ENCODE measurements at regions not wholly inside any gene's neighbourhood (a gene's known extent, or its start where the extent isn't known, plus 50 kb on each side); places are given as distances from the start of the nearest gene placed in this dataset.
"Not testable (repeated sequence)": the region's sequence is repeated elsewhere in the genome, so short reads cannot be mapped to it uniquely, and the experiment has no call there.

DNA sequence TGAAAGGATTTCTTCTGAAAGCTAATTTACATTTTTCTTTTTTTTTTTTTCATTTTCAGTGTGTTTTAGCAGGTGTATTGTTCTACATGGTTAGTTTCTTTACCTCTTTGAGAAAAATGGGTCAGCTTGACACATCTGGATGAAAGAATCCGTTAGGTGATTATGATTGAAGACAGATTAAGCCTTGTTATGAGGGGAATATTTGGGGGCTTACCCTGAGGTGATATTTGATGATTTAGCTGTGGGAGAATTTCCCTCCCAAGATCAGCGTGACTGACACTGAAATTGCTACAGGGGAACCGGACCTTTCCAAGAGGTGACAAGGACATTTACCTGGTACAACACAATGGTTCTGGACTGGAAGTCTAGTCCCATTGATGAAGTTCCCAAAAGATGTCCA lies 147.5 kb downstream of the NFKBIZ start:
- no peak for DNase-seq

DNA sequence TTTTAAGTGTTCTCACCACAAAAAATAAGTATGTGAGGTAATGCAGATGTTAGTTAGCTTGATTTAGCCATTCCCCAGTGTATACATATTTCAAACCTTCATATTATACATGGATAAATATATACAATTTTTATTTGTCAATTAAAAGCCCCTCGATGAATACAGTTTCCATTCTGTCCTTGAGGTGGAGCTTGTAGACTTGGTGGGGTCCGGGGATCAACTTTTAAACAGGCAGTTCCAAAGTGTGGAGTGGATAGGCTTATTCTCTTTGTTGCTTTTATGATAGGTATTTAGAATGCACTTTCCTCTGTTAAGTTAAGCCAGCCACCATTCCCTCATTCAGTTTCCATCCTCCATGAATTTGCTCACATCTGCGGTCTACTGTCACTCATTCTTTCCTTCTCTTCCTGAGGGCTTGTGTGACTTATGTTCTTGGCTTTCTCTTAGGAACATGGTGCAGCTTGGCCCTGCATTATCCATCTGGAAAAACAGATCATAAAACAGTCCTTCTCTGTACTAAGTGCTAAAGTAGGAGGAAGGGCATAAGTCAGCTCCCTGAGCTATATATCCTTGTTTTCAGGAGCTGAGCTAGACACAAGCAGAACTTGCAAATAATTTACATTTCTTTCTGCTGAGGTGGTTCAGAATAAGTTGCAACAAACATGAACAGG lies 149.1 kb downstream of the NFKBIZ start:
- DNase-seq, result no peak

DNA sequence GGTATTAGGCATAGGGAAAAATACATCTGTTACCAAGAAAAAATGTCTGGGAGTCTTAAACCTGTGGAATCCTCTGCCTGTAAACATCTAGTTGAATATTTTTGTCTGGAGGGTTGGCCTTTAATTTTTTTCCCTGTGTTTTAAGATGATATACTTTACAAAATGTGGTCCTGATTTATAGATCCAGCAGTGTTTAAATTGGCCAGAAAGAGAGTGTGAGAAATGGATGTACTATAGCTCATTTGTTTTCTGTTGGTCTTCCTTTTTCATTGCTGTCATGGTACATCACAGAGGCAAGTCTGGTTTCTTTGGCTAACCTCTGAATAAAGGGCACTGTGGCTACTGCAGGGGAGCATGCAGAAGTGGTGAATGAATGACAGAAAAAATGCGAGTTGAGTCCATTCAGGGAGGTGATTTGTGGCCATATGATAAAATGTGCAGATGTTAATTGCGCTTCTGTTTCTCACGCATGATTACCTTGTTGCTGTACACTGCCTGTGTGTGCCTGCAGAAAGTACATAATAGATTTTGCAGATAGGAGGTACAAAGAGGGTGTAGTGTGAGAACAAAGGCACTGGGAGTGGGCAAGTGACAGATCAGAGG lies 150.0 kb downstream of the NFKBIZ start:
- DNase-seq, result no peak

DNA sequence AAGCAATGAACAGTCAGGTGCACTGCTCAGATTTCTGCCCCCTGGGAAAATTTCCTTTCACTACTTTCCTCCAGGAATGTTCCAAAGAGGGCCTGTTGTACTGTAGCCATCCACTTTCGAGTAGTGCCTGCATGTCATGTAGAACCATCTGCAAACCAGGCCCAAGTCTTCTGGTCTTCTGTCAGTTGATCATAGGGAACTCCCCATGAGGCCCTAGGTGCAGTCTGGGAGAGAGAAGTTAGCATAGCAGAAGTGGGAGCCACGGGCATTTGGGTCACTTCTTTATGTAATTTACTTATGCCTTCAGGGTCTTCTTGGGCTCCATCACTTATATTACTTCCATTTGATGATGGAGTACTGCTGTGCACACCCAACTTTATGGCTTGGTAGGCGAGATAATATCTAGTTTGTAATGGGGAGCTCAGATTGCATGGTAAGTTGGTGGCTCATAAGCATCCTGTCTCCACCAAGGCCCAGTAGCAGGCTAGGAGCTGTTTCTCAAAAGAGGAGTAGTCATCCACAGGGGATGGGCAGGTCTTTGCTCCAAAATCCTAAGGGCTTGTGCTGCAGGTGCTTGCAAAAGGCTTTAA lies 151.4 kb downstream of the NFKBIZ start:
- no peak for DNase-seq

DNA sequence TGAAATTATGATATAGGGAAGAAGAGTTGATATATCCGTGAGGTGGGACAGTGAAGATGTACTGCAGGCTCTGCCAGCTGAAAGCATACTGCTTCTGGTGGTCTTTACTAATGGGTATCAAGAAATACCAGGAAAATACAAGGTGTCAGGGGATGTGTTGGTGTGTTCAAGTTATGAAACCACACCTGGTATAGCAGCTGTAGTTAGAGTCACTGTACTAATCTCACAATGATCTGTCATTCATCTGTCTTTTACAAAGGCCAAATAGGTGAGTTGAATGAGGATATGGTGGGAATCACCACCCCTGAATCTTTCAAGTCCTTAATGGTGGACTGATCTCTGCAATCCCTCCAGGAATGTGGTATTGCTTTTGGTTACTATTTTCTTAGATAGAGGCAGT lies 152.7 kb downstream of the NFKBIZ start:
- no peak for DNase-seq

DNA sequence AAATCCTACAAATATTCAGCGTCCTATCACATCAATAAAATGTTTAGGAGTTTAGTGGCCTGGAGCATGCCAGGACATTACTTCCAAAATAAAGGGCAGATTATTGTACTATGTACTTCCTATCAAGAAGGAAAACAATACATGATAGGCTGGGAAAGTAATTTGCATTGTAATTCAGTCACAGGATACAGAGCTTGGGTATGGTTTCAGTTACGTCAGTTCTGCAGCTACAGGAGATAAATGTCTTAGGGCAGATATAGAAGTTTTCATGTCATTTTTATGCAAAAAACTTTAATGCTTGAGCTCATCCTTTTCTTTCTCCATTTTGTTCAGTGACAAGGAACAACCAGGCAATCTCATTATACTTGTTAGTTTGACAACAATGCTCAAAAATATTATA lies 155.2 kb downstream of the NFKBIZ start:
- no peak for DNase-seq

DNA sequence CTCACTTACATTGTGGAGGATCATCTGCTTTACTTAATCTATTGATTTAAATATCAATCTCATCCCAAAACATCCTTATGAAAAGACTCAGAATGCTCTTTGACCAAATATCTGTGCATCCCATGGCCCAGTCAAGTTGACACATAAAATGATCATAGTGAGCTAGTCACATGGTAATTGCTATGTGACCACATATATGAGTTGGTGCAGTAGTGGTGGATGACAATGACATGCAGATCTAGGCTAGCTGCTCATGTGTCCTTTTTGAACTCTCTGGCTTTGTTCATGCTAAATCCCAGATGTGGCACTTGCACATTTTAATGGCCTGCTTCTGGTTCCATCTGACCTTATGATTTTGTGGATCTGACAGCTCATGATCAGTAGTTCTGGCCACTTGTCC lies 156.2 kb downstream of the NFKBIZ start:
- DNase-seq, result no peak

DNA sequence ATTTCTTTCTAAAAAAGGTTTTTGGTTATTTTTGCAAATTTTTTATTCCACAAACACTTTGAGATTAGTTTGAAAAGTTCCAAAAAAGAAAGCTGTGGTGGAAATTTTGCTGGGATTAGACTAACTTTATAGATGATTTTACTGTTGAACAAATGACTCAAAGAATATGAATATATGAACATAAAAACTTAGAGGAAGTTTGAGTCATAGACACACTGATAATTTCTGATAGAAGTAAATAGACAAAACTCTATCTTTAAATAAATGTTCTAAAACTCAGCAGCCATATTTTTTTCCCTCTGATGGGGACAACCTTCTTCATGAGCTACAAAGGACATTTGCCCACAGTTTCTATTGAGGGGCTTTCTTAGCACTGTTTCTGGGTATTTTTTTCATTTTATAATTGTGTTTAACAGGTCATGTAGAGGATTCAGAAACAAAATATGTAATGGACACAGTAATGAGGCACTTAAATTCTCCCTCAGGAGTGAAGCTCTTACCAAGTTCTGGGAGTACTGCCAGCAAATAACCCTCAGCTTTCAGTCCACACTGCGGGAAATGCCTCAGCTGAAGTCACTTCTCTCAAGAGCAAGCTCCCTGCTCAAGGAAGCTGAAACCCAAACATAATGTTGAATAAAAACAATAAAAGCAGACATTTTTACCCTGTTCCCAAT lies 157.6 kb downstream of the NFKBIZ start:
- peak in 4 of 56 donors; percentile 2 to 18 (median 6) for DNase-seq

DNA sequence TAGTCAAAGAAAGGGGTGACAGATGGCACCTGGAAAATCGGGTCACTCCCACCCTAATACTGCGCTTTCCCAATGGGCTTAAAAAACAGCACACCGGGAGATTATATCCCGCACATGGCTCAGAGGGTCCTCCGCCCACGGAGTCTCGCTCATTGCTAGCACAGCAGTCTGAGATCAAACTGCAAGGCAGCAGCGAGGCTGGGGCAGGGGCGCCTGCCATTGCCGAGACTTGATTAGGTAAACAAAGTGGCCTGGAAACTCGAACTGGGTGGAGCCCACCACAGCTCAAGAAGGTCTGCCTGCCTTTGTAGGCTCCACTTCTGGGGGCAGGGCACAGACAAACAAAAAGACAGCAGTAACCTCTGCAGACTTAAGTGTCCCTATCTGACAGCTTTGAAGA lies 159.1 kb downstream of the NFKBIZ start:
- not testable (repeated sequence) for DNase-seq

DNA sequence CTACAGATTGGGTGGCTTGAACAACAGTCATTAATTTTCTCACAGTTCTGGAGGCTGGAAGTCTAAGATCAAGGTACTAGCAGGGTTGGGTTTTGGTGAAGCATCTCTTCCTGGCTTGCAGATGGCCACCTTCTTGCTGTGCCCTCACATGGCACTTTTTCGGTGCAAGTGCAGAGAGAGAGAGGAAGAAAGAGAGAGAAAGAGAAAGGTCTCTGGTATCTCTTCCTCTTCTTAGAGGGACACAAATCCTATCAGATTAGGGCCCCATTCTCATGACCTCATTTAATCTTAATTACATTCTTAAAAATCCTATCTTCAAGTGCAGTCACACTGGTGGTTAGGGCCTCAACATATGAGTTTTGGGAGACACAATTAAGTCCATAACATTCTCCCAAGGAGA lies 167.1 kb downstream of the NFKBIZ start:
- no peak for DNase-seq

DNA sequence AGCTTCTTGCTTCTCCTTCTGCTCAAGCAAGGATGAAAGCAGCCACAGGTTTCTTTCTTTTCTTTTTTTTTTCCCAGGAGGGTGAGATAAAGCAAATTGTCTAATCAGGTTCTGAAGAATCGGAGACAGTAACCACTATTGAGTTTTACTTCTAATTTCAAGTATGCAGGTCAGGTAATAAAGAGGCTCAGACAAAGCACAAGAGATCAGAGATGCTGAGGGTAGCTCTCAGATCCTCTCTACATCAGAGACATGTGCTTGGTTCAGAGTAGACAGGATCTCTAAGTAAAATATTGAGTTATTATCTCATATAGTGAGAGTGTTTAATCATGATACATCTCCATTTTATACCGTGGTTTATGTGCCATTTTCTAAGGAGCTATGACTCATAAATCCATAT lies 168.5 kb downstream of the NFKBIZ start:
- no peak for DNase-seq

DNA sequence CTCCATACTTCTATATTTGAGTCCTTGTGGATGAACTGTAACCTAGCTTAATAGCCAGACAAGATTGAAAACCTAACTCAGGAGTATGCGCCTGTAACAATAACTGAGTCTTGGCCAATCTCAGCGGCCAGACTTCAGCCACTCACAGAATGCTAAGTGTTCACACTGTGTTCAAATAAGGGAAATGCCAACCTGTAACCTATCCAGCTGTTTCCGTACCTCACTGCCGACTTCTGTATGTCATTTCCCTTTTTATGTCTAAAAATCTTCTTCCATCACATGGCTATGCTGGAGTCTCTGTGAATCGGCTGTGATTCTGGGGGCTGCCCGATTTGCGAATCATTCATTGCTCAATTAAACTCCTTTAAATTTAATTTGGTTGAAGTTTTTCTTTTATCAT lies 169.2 kb downstream of the NFKBIZ start:
- no peak for DNase-seq

DNA sequence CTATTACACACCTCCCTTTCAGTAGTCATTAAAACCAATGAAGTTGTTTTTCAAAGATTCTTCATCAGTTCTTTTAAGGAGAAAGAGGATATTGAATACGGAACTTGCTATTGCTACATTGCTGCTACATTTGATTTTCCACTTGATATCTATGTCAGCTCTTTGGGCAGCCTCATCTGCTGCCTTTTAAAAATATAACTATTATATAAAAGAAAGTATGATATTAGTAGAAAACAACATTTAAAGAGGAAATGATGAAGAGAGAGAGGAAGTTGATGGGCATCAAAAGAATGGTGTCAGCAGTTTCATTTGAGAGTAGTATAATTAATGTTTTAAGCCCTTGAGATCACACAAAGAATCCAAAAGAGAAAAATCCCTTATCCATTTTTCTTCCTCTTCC lies 171.4 kb downstream of the NFKBIZ start:
- DNase-seq, result no peak

DNA sequence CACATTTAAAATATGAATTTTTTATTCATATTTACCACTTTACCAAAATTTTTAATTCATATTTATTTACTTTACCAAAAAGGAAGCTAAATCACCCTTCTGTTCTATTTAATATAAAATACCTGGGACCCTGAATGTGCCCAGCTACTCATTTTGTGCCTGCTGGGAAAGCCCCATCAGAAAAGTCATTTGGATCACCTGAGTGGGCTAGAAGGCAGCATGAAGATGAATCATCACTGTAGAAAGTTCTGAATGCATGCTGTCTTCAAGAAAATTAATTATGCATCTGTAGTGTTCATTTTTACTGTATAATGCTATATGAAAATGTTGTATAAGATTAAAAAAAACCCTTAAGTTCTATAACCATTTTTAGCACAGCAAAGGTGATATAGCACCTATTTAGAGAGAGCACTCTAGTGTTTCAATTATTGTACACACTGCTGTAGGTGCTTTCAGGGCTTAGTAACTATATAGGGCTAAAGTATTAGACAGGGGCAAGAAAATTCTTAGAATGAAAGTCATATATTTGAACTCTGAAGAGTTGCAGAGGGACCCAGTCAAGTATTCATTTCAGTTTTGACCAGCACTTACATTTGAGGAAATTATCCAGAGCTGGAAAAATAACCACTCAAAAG lies 175.1 kb downstream of the NFKBIZ start:
- no peak for DNase-seq

DNA sequence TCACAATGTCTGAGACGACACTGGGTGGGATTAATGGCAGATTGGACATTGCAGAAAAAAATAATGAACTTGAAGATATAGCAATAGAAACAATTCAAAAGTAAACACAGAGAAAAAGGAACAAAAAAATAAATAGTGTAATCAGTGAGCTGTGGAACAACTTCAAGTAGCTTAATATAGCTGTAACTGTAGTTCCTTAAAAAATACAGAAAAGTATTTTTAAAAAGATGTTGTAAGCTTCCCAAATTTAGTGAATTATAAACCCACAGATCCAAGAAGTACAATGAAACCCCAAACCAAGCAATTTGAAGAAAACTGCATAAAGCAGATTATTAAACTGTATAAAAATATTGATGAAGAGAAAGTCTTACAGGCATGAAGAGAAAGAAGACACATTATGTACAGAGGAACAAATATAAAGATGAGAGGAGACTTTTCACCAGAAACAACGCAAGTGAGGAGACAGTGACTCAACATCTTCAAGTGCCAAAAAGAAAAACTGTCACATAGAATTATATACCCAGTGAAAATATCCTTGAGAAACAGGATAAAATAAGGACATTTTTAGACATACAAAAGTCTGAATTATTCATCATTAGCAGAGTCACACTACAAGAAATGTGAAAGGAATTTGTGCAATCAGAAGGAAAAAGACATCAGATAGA lies 176.4 kb downstream of the NFKBIZ start:
- DNase-seq, result no peak

DNA sequence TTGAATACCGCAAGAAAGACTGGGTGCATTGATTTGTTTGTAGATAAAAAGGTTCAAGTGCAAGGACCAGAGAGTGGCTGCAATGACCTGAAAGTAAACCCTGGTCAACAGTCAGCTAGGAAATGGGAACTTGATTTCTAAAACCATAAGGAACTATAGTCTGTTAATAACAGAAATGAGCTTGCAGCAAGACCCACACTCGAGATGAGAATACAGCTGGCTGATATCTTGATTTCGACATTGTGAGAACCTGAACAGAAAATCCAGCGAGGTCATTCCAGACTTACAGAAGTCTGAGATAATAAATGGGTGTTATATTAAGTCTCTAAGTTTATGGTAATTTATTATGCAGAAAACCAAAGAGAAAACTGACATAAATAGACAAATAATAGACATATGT lies 177.3 kb downstream of the NFKBIZ start:
- DNase-seq, result no peak

DNA sequence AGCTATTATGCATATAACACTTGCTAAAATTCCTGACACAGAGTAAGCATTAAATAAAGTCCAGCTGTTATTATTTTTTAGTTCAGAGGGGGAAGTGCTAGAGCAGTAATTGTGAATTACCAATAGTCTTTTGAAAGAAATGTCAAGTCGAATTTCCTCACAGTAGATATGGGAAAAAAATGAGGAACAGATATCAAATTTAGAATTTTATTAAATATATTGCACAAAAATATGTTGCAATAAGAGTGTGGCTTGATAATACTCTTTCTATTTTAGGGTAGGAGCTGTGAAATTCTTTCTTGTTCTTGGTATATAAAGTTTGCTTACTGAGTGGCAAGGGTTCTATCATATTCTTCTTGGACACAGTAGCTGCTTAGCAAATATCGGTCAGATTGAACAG lies 181.3 kb downstream of the NFKBIZ start:
- DNase-seq, result no peak

DNA sequence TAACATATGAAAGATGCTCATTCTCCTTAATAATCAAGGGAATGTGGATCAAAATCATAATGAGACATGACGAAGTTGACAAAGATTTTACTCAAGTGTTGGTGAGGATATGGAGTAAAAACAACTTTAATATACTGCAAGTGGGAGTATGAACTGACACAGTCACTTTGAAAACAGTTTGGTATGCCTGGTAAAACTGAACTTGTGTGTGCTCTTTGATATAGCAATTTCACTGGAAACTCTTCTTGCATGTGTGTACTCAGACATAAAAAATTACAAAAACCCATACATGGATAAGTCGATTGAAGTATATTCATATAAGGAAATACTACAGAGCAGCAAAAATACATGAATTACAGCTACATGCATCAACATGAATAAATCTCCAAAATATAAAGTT lies 182.5 kb downstream of the NFKBIZ start:
- DNase-seq, result no peak

DNA sequence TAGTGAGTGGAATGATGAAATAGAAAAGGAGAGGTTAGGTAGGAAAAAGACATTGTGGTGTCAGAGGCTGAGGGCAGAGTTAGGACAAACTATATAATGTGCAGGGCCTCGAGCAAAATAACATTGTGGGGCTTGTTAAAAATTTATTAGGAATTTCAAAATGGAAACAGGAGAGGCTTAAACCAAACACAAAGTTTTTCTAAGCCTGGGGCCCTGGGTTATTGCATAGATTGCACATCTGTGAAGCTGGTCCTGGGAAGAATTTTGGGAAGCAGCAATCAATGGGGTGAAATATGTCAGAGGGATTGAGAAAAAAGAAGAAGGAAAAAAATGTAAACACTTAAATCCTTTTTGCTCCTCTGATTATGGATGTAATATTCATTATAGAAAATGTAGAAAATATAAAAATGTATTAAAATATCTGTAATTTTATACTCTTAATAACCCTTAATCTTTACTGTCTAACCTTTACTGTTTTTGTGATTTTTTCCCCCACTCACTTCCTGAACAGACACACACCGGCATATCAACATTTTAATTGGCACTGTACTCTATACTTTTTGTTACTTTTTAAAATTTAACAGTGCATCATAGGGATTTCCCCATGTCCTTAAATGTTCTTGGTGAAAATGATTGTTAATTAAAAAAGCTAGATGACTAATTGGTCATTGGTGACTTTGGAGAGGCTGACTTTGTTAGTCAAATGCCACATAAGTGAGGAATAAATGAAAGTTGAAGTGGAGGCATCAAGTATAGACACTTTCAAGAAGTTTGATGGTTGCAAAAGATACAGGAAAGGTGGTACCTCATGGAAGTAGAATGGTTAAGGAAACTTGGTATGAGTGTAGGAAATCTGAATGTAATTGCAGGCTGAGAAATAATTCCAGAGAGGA lies 183.4 kb downstream of the NFKBIZ start:
- no peak for DNase-seq

DNA sequence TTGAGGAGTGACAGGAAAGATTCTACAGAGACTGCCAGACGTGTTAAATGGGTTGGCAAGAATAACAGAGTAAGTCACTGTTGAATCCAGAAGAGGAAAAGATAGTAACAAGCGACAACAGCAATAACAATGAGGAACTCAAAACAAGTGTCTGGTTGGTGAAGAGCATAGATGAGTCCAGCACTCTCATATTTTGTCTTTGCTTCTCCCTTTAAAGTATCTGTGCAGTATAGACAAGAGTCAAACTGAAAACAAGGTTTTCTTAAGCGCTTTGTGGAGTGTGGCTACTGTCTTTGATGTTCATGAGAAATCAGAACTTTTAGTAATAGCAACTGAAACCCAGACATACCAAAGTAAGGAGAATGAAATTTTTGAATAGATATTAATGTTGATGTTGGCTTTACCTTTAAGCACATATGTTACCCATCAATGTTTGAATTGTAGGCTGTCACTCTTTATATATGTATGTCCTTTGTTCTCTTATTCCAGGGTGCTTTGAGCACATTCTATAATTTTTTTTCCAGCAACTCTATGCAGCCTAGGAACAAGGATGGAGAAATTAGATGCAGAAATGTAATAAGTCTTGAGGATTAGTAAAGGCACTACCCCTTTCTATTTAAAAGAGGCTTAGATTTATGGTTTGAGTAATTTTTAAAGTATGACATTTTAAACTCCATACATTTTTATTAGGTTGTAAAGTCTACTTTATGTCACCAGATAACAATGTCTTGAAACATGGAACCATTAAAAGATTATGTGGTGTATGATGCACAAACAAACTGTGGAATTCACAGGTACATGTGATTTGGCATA lies 185.5 kb downstream of the NFKBIZ start:
- DNase-seq, result no peak

Data from nucleus accumbens (tissue), 56 donors.